Parathyroid adenoma (tissue), 2 donors: ENCODE measurements at regions not wholly inside any gene's neighbourhood (a gene's known extent, or its start where the extent isn't known, plus 50 kb on each side); places are given as distances from the start of the nearest gene placed in this dataset.

Experiments used
- H2AFZ ChIP-seq: fragments of 300-600 bp; sonication (generic); one replicate; pipeline ENCODE4 v1.7.0; 2017; ENCODE audit warnings: antibody characterized with exemption, mild to moderate bottlenecking
- H3K27ac ChIP-seq: fragments of 300-600 bp; sonication (generic); one replicate; pipeline ENCODE4 v1.7.0; 2017
- H3K27me3 ChIP-seq: fragments of 300-600 bp; sonication (generic); one replicate; pipeline ENCODE4 v1.7.0; 2017; ENCODE audit warnings: low read length; ENCODE audit not compliant: control insufficient read depth, insufficient read depth
- H3K36me3 ChIP-seq: fragments of 300-600 bp; sonication (generic); one replicate; pipeline ENCODE4 v1.7.0; 2017; ENCODE audit warnings: low read length; ENCODE audit not compliant: control insufficient read depth, insufficient read depth
- H3K4me1 ChIP-seq: fragments of 300-600 bp; sonication (generic); one replicate; pipeline ENCODE4 v1.7.0; 2017; ENCODE audit warnings: control low read depth
- H3K4me2 ChIP-seq: fragments of 300-600 bp; sonication (generic); one replicate; pipeline ENCODE4 v1.7.0; 2017; ENCODE audit warnings: low read length
- H3K4me3 ChIP-seq: fragments of 300-600 bp; sonication (generic); one replicate; pipeline ENCODE4 v1.7.0; 2017; ENCODE audit warnings: low read depth, low read length
- H3K79me2 ChIP-seq: fragments of 300-600 bp; sonication (generic); one replicate; pipeline ENCODE4 v1.7.0; 2017; ENCODE audit warnings: control low read depth
- H3K9ac ChIP-seq: fragments of 300-600 bp; sonication (generic); one replicate; pipeline ENCODE4 v1.7.0; 2017; ENCODE audit warnings: mild to moderate bottlenecking
- H3K9me3 ChIP-seq: fragments of 300-600 bp; sonication (generic); one replicate; pipeline ENCODE4 v1.7.0; 2017; ENCODE audit warnings: low read length; ENCODE audit not compliant: control insufficient read depth
- CTCF ChIP-seq: fragments of 300-600 bp; sonication (generic); IDR thresholded peaks from one replicate; pipeline ENCODE4 v1.7.0; 2017; ENCODE audit warnings: antibody characterized with exemption, mild to moderate bottlenecking
- donor health status: primary hyperparathyroidism.

DNA sequence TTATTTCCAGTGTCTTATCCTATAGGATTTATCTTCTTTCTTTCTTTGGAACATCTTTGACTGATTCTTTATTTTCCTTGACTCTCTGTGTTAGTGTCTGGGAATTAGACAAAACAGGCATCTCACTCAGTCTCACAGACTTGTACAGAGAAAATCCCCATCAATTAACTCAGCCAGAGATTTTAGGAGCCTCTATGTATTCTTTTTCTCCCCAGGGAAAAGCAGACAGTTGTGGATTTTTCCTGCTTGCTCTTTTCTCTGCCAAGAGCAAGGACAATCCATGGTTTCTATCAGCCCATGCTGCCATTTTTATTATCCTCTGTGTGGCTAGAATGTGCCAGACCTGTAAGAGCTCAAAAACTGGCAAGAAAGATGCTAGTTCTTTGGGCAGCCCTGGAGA lies 595.1 kb downstream of the SNAPC1 start:
- TF ChIP-seq CTCF = no peak
- Histone ChIP-seq H3K4me1 (no peaks in the 10 kb centered on the region), H3K9ac (no peak overlapping the region), H3K79me2 (no peaks in the 10 kb centered on the region), H3K27ac (no peak overlapping the region), H3K4me2 (no peak overlapping the region), H3K9me3 (peaks cover 2% of the 10 kb centered on the region), H3K36me3 (no peaks in the 10 kb centered on the region), H2AFZ (no peak overlapping the region), H3K4me3 (no peak overlapping the region), H3K27me3 (no peaks in the 10 kb centered on the region)

- H2AFZ ChIP-seq = no peak overlapping the region
- TF ChIP-seq CTCF = no peak
- no peaks in the 10 kb centered on the region for H3K79me2 ChIP-seq
- H3K9me3 ChIP-seq = no peaks in the 10 kb centered on the region
- H3K36me3 ChIP-seq = no peaks in the 10 kb centered on the region
- H3K27ac ChIP-seq = no peak overlapping the region
- H3K4me1 ChIP-seq = no peaks in the 10 kb centered on the region
- H3K27me3 ChIP-seq = no peaks in the 10 kb centered on the region
- no peak overlapping the region for H3K9ac ChIP-seq
- H3K4me3 ChIP-seq = no peak overlapping the region
- H3K4me2 ChIP-seq = no peak overlapping the region
These were observed 601.9 kb downstream of the SNAPC1 start for GRCh38 chr14:62364161-62364560.

DNA sequence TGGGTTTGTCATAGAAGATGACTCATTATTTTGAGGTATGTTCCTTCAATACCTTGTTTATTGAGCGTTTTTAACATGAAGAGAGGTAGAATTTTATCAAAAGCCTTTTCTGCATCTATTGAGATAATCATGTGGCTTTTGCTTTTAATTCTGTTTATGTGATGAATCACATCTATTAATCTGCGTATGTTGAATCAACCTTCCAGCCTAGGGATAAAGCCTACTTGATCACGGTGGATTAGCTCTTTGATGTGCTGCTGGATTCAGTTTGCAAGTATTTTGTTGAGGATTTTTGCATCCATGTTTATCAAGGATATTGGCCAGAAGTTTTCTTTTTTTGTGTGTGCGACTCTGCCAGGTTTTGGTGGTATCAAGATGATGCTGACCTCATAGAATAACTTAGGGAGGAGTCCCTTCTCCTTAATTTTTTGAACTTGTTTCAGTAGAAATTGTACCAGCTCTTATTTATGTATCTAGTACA lies 602.6 kb downstream of the SNAPC1 start:
- TF ChIP-seq CTCF = no peak

GRCh38 chr14:62369919-62370560 lies 607.8 kb downstream of the SNAPC1 start:
- no peak overlapping the region for H3K4me2 ChIP-seq
- no peak overlapping the region for H3K9ac ChIP-seq
- H3K4me3 ChIP-seq = no peak overlapping the region
- H3K4me1 ChIP-seq = no peaks in the 10 kb centered on the region
- no peaks in the 10 kb centered on the region for H3K9me3 ChIP-seq
- no peak overlapping the region for H2AFZ ChIP-seq
- H3K27me3 ChIP-seq = no peaks in the 10 kb centered on the region
- no peak overlapping the region for H3K27ac ChIP-seq
- no peaks in the 10 kb centered on the region for H3K79me2 ChIP-seq
- TF ChIP-seq CTCF = no peak
- H3K36me3 ChIP-seq = no peaks in the 10 kb centered on the region

More for the DNA sequence above, 602.6 kb downstream of the SNAPC1 start:
- no peaks in the 10 kb centered on the region for H3K36me3 ChIP-seq
- no peaks in the 10 kb centered on the region for H3K9me3 ChIP-seq
- no peaks in the 10 kb centered on the region for H3K79me2 ChIP-seq
- H3K4me1 ChIP-seq = no peaks in the 10 kb centered on the region
- H3K4me2 ChIP-seq = no peak overlapping the region
- H3K27me3 ChIP-seq = no peaks in the 10 kb centered on the region
- no peak overlapping the region for H3K4me3 ChIP-seq
- H3K9ac ChIP-seq = no peak overlapping the region
- no peak overlapping the region for H3K27ac ChIP-seq
- H2AFZ ChIP-seq = no peak overlapping the region

- Histone ChIP-seq H3K9ac (no peak overlapping the region), H3K4me3 (no peak overlapping the region), H3K27me3 (no peaks in the 10 kb centered on the region), H3K9me3 (no peaks in the 10 kb centered on the region), H3K4me2 (no peak overlapping the region), H3K27ac (no peak overlapping the region), H3K36me3 (no peaks in the 10 kb centered on the region), H3K79me2 (no peaks in the 10 kb centered on the region), H2AFZ (no peak overlapping the region), H3K4me1 (no peaks in the 10 kb centered on the region)
- no peak for TF ChIP-seq CTCF
These were observed 611.7 kb downstream of the SNAPC1 start for GRCh38 chr14:62373944-62374343.
